ENCODE measurements at regions not wholly inside any gene's neighbourhood (a gene's known extent, or its start where the extent isn't known, plus 50 kb on each side); places are given as distances from the start of the nearest gene placed in this dataset.

GRCh38 chr18:8996771-8997432, 105.6 kb upstream of the NDUFV2 start:
- Histone ChIP-seq H4K8ac (ENCODE audit: low read depth, low read length) (no peak overlapping the region), H2BK120ac (ENCODE audit: low read depth, low read length) (no peak overlapping the region), H3K9ac (ENCODE audit: low read length) (no peak overlapping the region), H3K4me3 (ENCODE audit: low read length) (no peak overlapping the region), H3K4ac (ENCODE audit: low read depth, low read length) (no peak overlapping the region), H2AK5ac (ENCODE audit: low read length) (no peak overlapping the region), H2BK5ac (ENCODE audit: low read length) (no peak overlapping the region), H3K23ac (ENCODE audit: low read length) (no peak overlapping the region), H2BK15ac (replicated peaks; ENCODE audit: low read depth) (no peak overlapping the region), H3K27me3 (ENCODE audit: insufficient read depth, low read length, poor library complexity) (no peaks in the 10 kb centered on the region), H3K36me3 (ENCODE audit: control insufficient read depth, insufficient read depth, low read length) (no peaks in the 10 kb centered on the region), H4K5ac (ENCODE audit: low read length) (no peak overlapping the region), H3K79me2 (ENCODE audit: control insufficient read depth, insufficient read depth, low read length) (no peaks in the 10 kb centered on the region), H3K56ac (ENCODE audit: low read length) (no peak overlapping the region), H3K18ac (ENCODE audit: low read length) (no peak overlapping the region), H3K79me1 (ENCODE audit: low read length) (no peaks in the 10 kb centered on the region), H3K4me2 (ENCODE audit: low read length) (no peak overlapping the region), H3K27ac (ENCODE audit: low read depth, low read length) (no peak overlapping the region), H3K4me1 (ENCODE audit: control insufficient read depth, low read depth, low read length) (no peaks in the 10 kb centered on the region)
- no CpG with 5 or more reads among the region's 3 CpGs for WGBS (ENCODE audit: extremely low coverage, insufficient coverage, low lambda C conversion rate)
- no peak for DNase-seq

- H2BK120ac ChIP-seq (ENCODE audit: low read depth, low read length), result no peak overlapping the region
- H3K4me2 ChIP-seq (ENCODE audit: low read length), result no peak overlapping the region
- no peaks in the 10 kb centered on the region for H3K79me1 ChIP-seq (ENCODE audit: low read length)
- H3K4me3 ChIP-seq (ENCODE audit: low read length), result no peak overlapping the region
- H3K4ac ChIP-seq (ENCODE audit: low read depth, low read length), result no peak overlapping the region
- no peaks in the 10 kb centered on the region for H3K27me3 ChIP-seq (ENCODE audit: insufficient read depth, low read length, poor library complexity)
- H3K4me1 ChIP-seq (ENCODE audit: control insufficient read depth, low read depth, low read length), result no peaks in the 10 kb centered on the region
- DNase-seq, result peak; percentile 54
- H4K5ac ChIP-seq (ENCODE audit: low read length), result no peak overlapping the region
- no CpG with 5 or more reads among the region's 5 CpGs for whole genome bisulfite sequencing (ENCODE audit: extremely low coverage, insufficient coverage, low lambda C conversion rate)
- no peak overlapping the region for H3K27ac ChIP-seq (ENCODE audit: low read depth, low read length)
- H3K18ac ChIP-seq (ENCODE audit: low read length), result no peak overlapping the region
- H2BK15ac ChIP-seq (replicated peaks; ENCODE audit: low read depth), result no peak overlapping the region
- H2AK5ac ChIP-seq (ENCODE audit: low read length), result no peak overlapping the region
- H3K9ac ChIP-seq (ENCODE audit: low read length), result no peak overlapping the region
- H3K56ac ChIP-seq (ENCODE audit: low read length), result no peak overlapping the region
- no peak overlapping the region for H3K23ac ChIP-seq (ENCODE audit: low read length)
- H4K8ac ChIP-seq (ENCODE audit: low read depth, low read length), result no peak overlapping the region
- no peaks in the 10 kb centered on the region for H3K79me2 ChIP-seq (ENCODE audit: control insufficient read depth, insufficient read depth, low read length)
- no peaks in the 10 kb centered on the region for H3K36me3 ChIP-seq (ENCODE audit: control insufficient read depth, insufficient read depth, low read length)
- no peak overlapping the region for H2BK5ac ChIP-seq (ENCODE audit: low read length)
These were observed 104.9 kb upstream of the NDUFV2 start for GRCh38 chr18:8997634-8998033.

- no peak overlapping the region for H2BK5ac ChIP-seq (ENCODE audit: low read length)
- H4K5ac ChIP-seq (ENCODE audit: low read length), result no peak overlapping the region
- no peak overlapping the region for H3K27ac ChIP-seq (ENCODE audit: low read depth, low read length)
- no peak overlapping the region for H3K4ac ChIP-seq (ENCODE audit: low read depth, low read length)
- no peaks in the 10 kb centered on the region for H3K79me1 ChIP-seq (ENCODE audit: low read length)
- no peak overlapping the region for H2BK15ac ChIP-seq (replicated peaks; ENCODE audit: low read depth)
- H3K4me3 ChIP-seq (ENCODE audit: low read length), result no peak overlapping the region
- H3K23ac ChIP-seq (ENCODE audit: low read length), result no peak overlapping the region
- no peak overlapping the region for H2BK120ac ChIP-seq (ENCODE audit: low read depth, low read length)
- H3K4me2 ChIP-seq (ENCODE audit: low read length), result no peak overlapping the region
- DNase-seq, result no peak
- H3K79me2 ChIP-seq (ENCODE audit: control insufficient read depth, insufficient read depth, low read length), result no peaks in the 10 kb centered on the region
- no peak overlapping the region for H3K18ac ChIP-seq (ENCODE audit: low read length)
- H4K8ac ChIP-seq (ENCODE audit: low read depth, low read length), result no peak overlapping the region
- no peaks in the 10 kb centered on the region for H3K27me3 ChIP-seq (ENCODE audit: insufficient read depth, low read length, poor library complexity)
- H3K36me3 ChIP-seq (ENCODE audit: control insufficient read depth, insufficient read depth, low read length), result no peaks in the 10 kb centered on the region
- H3K56ac ChIP-seq (ENCODE audit: low read length), result no peak overlapping the region
- no CpG with 5 or more reads among the region's 4 CpGs for WGBS (ENCODE audit: extremely low coverage, insufficient coverage, low lambda C conversion rate)
- H3K9ac ChIP-seq (ENCODE audit: low read length), result no peak overlapping the region
- no peak overlapping the region for H2AK5ac ChIP-seq (ENCODE audit: low read length)
- H3K4me1 ChIP-seq (ENCODE audit: control insufficient read depth, low read depth, low read length), result no peaks in the 10 kb centered on the region
These were observed 103.8 kb upstream of the NDUFV2 start for GRCh38 chr18:8998481-8999217.

GRCh38 chr18:8999872-9000271, 102.6 kb upstream of the NDUFV2 start:
- no CpG with 5 or more reads among the region's 9 CpGs for WGBS (ENCODE audit: extremely low coverage, insufficient coverage, low lambda C conversion rate)
- no peak for DNase-seq
- H3K9ac ChIP-seq (ENCODE audit: low read length), result no peak overlapping the region

GRCh38 chr18:9000733-9001132, 101.8 kb upstream of the NDUFV2 start:
- WGBS (ENCODE audit: extremely low coverage, insufficient coverage, low lambda C conversion rate), result no CpG with 5 or more reads among the region's 5 CpGs
- no peak overlapping the region for H2BK15ac ChIP-seq (replicated peaks; ENCODE audit: low read depth)
- DNase-seq, result no peak

More at GRCh38 chr18:8999872-9000271, 102.6 kb upstream of the NDUFV2 start:
- no peak overlapping the region for H3K56ac ChIP-seq (ENCODE audit: low read length)
- H3K27me3 ChIP-seq (ENCODE audit: insufficient read depth, low read length, poor library complexity), result no peaks in the 10 kb centered on the region
- no peaks in the 10 kb centered on the region for H3K36me3 ChIP-seq (ENCODE audit: control insufficient read depth, insufficient read depth, low read length)
- no peaks in the 10 kb centered on the region for H3K79me1 ChIP-seq (ENCODE audit: low read length)
- H3K4ac ChIP-seq (ENCODE audit: low read depth, low read length), result peak overlapping the region; percentile 4
- H2BK5ac ChIP-seq (ENCODE audit: low read length), result no peak overlapping the region
- no peak overlapping the region for H3K4me3 ChIP-seq (ENCODE audit: low read length)
- H2BK120ac ChIP-seq (ENCODE audit: low read depth, low read length), result no peak overlapping the region
- no peak overlapping the region for H4K8ac ChIP-seq (ENCODE audit: low read depth, low read length)
- no peaks in the 10 kb centered on the region for H3K4me1 ChIP-seq (ENCODE audit: control insufficient read depth, low read depth, low read length)
- no peak overlapping the region for H3K4me2 ChIP-seq (ENCODE audit: low read length)
- H2BK15ac ChIP-seq (replicated peaks; ENCODE audit: low read depth), result no peak overlapping the region
- no peak overlapping the region for H3K18ac ChIP-seq (ENCODE audit: low read length)
- H2AK5ac ChIP-seq (ENCODE audit: low read length), result no peak overlapping the region
- H3K79me2 ChIP-seq (ENCODE audit: control insufficient read depth, insufficient read depth, low read length), result no peaks in the 10 kb centered on the region
- no peak overlapping the region for H3K23ac ChIP-seq (ENCODE audit: low read length)
- no peak overlapping the region for H3K27ac ChIP-seq (ENCODE audit: low read depth, low read length)
- no peak overlapping the region for H4K5ac ChIP-seq (ENCODE audit: low read length)

More at GRCh38 chr18:9000733-9001132, 101.8 kb upstream of the NDUFV2 start:
- no peak overlapping the region for H4K5ac ChIP-seq (ENCODE audit: low read length)
- H2AK5ac ChIP-seq (ENCODE audit: low read length), result no peak overlapping the region
- no peak overlapping the region for H3K27ac ChIP-seq (ENCODE audit: low read depth, low read length)
- H3K79me2 ChIP-seq (ENCODE audit: control insufficient read depth, insufficient read depth, low read length), result no peaks in the 10 kb centered on the region
- no peaks in the 10 kb centered on the region for H3K36me3 ChIP-seq (ENCODE audit: control insufficient read depth, insufficient read depth, low read length)
- H3K4me2 ChIP-seq (ENCODE audit: low read length), result no peak overlapping the region
- no peaks in the 10 kb centered on the region for H3K27me3 ChIP-seq (ENCODE audit: insufficient read depth, low read length, poor library complexity)
- no peaks in the 10 kb centered on the region for H3K79me1 ChIP-seq (ENCODE audit: low read length)
- H3K9ac ChIP-seq (ENCODE audit: low read length), result no peak overlapping the region
- no peak overlapping the region for H3K18ac ChIP-seq (ENCODE audit: low read length)
- no peak overlapping the region for H3K56ac ChIP-seq (ENCODE audit: low read length)
- H4K8ac ChIP-seq (ENCODE audit: low read depth, low read length), result no peak overlapping the region
- H3K4ac ChIP-seq (ENCODE audit: low read depth, low read length), result no peak overlapping the region
- H3K23ac ChIP-seq (ENCODE audit: low read length), result no peak overlapping the region
- H3K4me3 ChIP-seq (ENCODE audit: low read length), result no peak overlapping the region
- H3K4me1 ChIP-seq (ENCODE audit: control insufficient read depth, low read depth, low read length), result no peaks in the 10 kb centered on the region
- no peak overlapping the region for H2BK5ac ChIP-seq (ENCODE audit: low read length)
- H2BK120ac ChIP-seq (ENCODE audit: low read depth, low read length), result no peak overlapping the region
